ENCODE measurements at regions not wholly inside any gene's neighbourhood (a gene's known extent, or its start where the extent isn't known, plus 50 kb on each side); places are given as distances from the start of the nearest gene placed in this dataset.
"Not testable (repeated sequence)": the region's sequence is repeated elsewhere in the genome, so short reads cannot be mapped to it uniquely, and the experiment has no call there.

GRCh38 chr11:36748836-36749235 lies 150.8 kb upstream of the RAG2 start:
- Histone ChIP-seq H3K4me1 (ENCODE audit: control insufficient read depth, insufficient read depth, low read length, poor library complexity, severe bottlenecking) (no peaks in the 10 kb centered on the region), H3K4me3 (ENCODE audit: extremely low read depth, insufficient read depth, low read length, poor library complexity, severe bottlenecking) (no peak overlapping the region), H3K27ac (ENCODE audit: low read depth, low read length, severe bottlenecking) (no peak overlapping the region), H3K9me3 (ENCODE audit: control insufficient read depth, low read length) (no peaks in the 10 kb centered on the region), H3K36me3 (ENCODE audit: control insufficient read depth, insufficient read depth, low read length) (no peaks in the 10 kb centered on the region)
- 93 to 100% methylated on average over 1 to 2 of the region's 2 CpGs for WGBS, 2 experiments (ENCODE audit: insufficient coverage in 2 of 2)

- H3K4me3 ChIP-seq (ENCODE audit: extremely low read depth, insufficient read depth, low read length, poor library complexity, severe bottlenecking), result no peak overlapping the region
- 30 to 68% methylated on average over 2 to 3 of the region's 7 CpGs for WGBS, 2 experiments (ENCODE audit: insufficient coverage in 2 of 2)
- no peaks in the 10 kb centered on the region for H3K36me3 ChIP-seq (ENCODE audit: control insufficient read depth, insufficient read depth, low read length)
- no peak overlapping the region for H3K27ac ChIP-seq (ENCODE audit: low read depth, low read length, severe bottlenecking)
- H3K9me3 ChIP-seq (ENCODE audit: control insufficient read depth, low read length), result no peaks in the 10 kb centered on the region
- no peaks in the 10 kb centered on the region for H3K4me1 ChIP-seq (ENCODE audit: control insufficient read depth, insufficient read depth, low read length, poor library complexity, severe bottlenecking)
These were observed 149.1 kb upstream of the RAG2 start for GRCh38 chr11:36746886-36747710.

GRCh38 chr11:36744375-36745168 lies 146.5 kb upstream of the RAG2 start:
- WGBS, 2 experiments (ENCODE audit: insufficient coverage in 2 of 2), result 26 to 40% methylated on average over 3 to 5 of the region's 11 CpGs

GRCh38 chr11:36743039-36743438 lies 145.0 kb upstream of the RAG2 start:
- Histone ChIP-seq H3K27ac (ENCODE audit: low read depth, low read length, severe bottlenecking) (no peak overlapping the region), H3K4me1 (ENCODE audit: control insufficient read depth, insufficient read depth, low read length, poor library complexity, severe bottlenecking) (no peaks in the 10 kb centered on the region), H3K9me3 (ENCODE audit: control insufficient read depth, low read length) (no peaks in the 10 kb centered on the region), H3K36me3 (ENCODE audit: control insufficient read depth, insufficient read depth, low read length) (no peaks in the 10 kb centered on the region), H3K4me3 (ENCODE audit: extremely low read depth, insufficient read depth, low read length, poor library complexity, severe bottlenecking) (no peak overlapping the region)
- no CpG with 5 or more reads among the region's 2 CpGs for WGBS, 2 experiments (ENCODE audit: insufficient coverage in 2 of 2)

More at GRCh38 chr11:36744375-36745168, 146.5 kb upstream of the RAG2 start:
- H3K27ac ChIP-seq (ENCODE audit: low read depth, low read length, severe bottlenecking), result no peak overlapping the region
- H3K4me3 ChIP-seq (ENCODE audit: extremely low read depth, insufficient read depth, low read length, poor library complexity, severe bottlenecking), result no peak overlapping the region
- no peaks in the 10 kb centered on the region for H3K4me1 ChIP-seq (ENCODE audit: control insufficient read depth, insufficient read depth, low read length, poor library complexity, severe bottlenecking)
- no peaks in the 10 kb centered on the region for H3K36me3 ChIP-seq (ENCODE audit: control insufficient read depth, insufficient read depth, low read length)
- H3K9me3 ChIP-seq (ENCODE audit: control insufficient read depth, low read length), result no peaks in the 10 kb centered on the region

- no peak overlapping the region for H3K4me3 ChIP-seq (ENCODE audit: extremely low read depth, insufficient read depth, low read length, poor library complexity, severe bottlenecking)
These were observed 143.5 kb upstream of the RAG2 start for GRCh38 chr11:36741515-36741914.

GRCh38 chr11:36738292-36738861 lies 140.3 kb upstream of the RAG2 start:
- no peak overlapping the region for H3K27ac ChIP-seq (ENCODE audit: low read depth, low read length, severe bottlenecking)
- no peak overlapping the region for H3K4me3 ChIP-seq (ENCODE audit: extremely low read depth, insufficient read depth, low read length, poor library complexity, severe bottlenecking)
- WGBS, 2 experiments (ENCODE audit: insufficient coverage in 2 of 2), result 77 to 100% methylated on average over 1 to 2 of the region's 3 CpGs
- H3K9me3 ChIP-seq (ENCODE audit: control insufficient read depth, low read length), result no peaks in the 10 kb centered on the region
- no peaks in the 10 kb centered on the region for H3K36me3 ChIP-seq (ENCODE audit: control insufficient read depth, insufficient read depth, low read length)
- no peaks in the 10 kb centered on the region for H3K4me1 ChIP-seq (ENCODE audit: control insufficient read depth, insufficient read depth, low read length, poor library complexity, severe bottlenecking)

More at GRCh38 chr11:36741515-36741914, 143.5 kb upstream of the RAG2 start:
- Histone ChIP-seq H3K27ac (ENCODE audit: low read depth, low read length, severe bottlenecking) (no peak overlapping the region), H3K36me3 (ENCODE audit: control insufficient read depth, insufficient read depth, low read length) (no peaks in the 10 kb centered on the region), H3K9me3 (ENCODE audit: control insufficient read depth, low read length) (no peaks in the 10 kb centered on the region), H3K4me1 (ENCODE audit: control insufficient read depth, insufficient read depth, low read length, poor library complexity, severe bottlenecking) (no peaks in the 10 kb centered on the region)

- WGBS, 2 experiments (ENCODE audit: insufficient coverage in 2 of 2), result no CpG with 5 or more reads among the region's 3 CpGs
- Histone ChIP-seq H3K4me3 (ENCODE audit: extremely low read depth, insufficient read depth, low read length, poor library complexity, severe bottlenecking) (no peak overlapping the region), H3K4me1 (ENCODE audit: control insufficient read depth, insufficient read depth, low read length, poor library complexity, severe bottlenecking) (no peaks in the 10 kb centered on the region), H3K27ac (ENCODE audit: low read depth, low read length, severe bottlenecking) (no peak overlapping the region), H3K9me3 (ENCODE audit: control insufficient read depth, low read length) (no peaks in the 10 kb centered on the region), H3K36me3 (ENCODE audit: control insufficient read depth, insufficient read depth, low read length) (no peaks in the 10 kb centered on the region)
These were observed 138.1 kb upstream of the RAG2 start for GRCh38 chr11:36736103-36736502.

GRCh38 chr11:36733721-36734120 lies 135.7 kb upstream of the RAG2 start:
- not testable (repeated sequence) for H3K9me3 ChIP-seq (ENCODE audit: control insufficient read depth, low read length); H3K27ac ChIP-seq (ENCODE audit: low read depth, low read length, severe bottlenecking); H3K4me1 ChIP-seq (ENCODE audit: control insufficient read depth, insufficient read depth, low read length, poor library complexity, severe bottlenecking); H3K4me3 ChIP-seq (ENCODE audit: extremely low read depth, insufficient read depth, low read length, poor library complexity, severe bottlenecking); H3K36me3 ChIP-seq (ENCODE audit: control insufficient read depth, insufficient read depth, low read length)
- 87 to 99% methylated on average over 9 of the region's 10 CpGs for WGBS, 2 experiments (ENCODE audit: insufficient coverage in 2 of 2)

- WGBS, 2 experiments (ENCODE audit: insufficient coverage in 2 of 2), result 100% methylated on average over 1 of the region's 2 CpGs
- H3K4me1 ChIP-seq (ENCODE audit: control insufficient read depth, insufficient read depth, low read length, poor library complexity, severe bottlenecking), result no peaks in the 10 kb centered on the region
- H3K27ac ChIP-seq (ENCODE audit: low read depth, low read length, severe bottlenecking), result no peak overlapping the region
- H3K4me3 ChIP-seq (ENCODE audit: extremely low read depth, insufficient read depth, low read length, poor library complexity, severe bottlenecking), result no peak overlapping the region
- no peaks in the 10 kb centered on the region for H3K9me3 ChIP-seq (ENCODE audit: control insufficient read depth, low read length)
- H3K36me3 ChIP-seq (ENCODE audit: control insufficient read depth, insufficient read depth, low read length), result no peaks in the 10 kb centered on the region
These were observed 132.7 kb upstream of the RAG2 start for GRCh38 chr11:36730761-36731160.

- no peak overlapping the region for H3K4me3 ChIP-seq (ENCODE audit: extremely low read depth, insufficient read depth, low read length, poor library complexity, severe bottlenecking)
- H3K27ac ChIP-seq (ENCODE audit: low read depth, low read length, severe bottlenecking), result no peak overlapping the region
- H3K9me3 ChIP-seq (ENCODE audit: control insufficient read depth, low read length), result no peaks in the 10 kb centered on the region
- 86% methylated on average over 3 of the region's 3 CpGs; no CpG with 5 or more reads in 1 of the 2 experiments for WGBS, 2 experiments (ENCODE audit: insufficient coverage in 2 of 2)
- no peaks in the 10 kb centered on the region for H3K4me1 ChIP-seq (ENCODE audit: control insufficient read depth, insufficient read depth, low read length, poor library complexity, severe bottlenecking)
- no peaks in the 10 kb centered on the region for H3K36me3 ChIP-seq (ENCODE audit: control insufficient read depth, insufficient read depth, low read length)
These were observed 131.8 kb upstream of the RAG2 start for GRCh38 chr11:36729825-36730224.
